GM19351 (cell line): ENCODE measurements at regions not wholly inside any gene's neighbourhood (a gene's known extent, or its start where the extent isn't known, plus 50 kb on each side); places are given as distances from the start of the nearest gene placed in this dataset.

Experiments
- ATAC-seq: cut with Tn5 transposase; IDR thresholded peaks from one replicate; pipeline ENCODE4 v1.9.1; 2021; ENCODE audit warnings: mild to moderate bottlenecking, moderate library complexity; ENCODE audit not compliant: unreplicated experiment

DNA sequence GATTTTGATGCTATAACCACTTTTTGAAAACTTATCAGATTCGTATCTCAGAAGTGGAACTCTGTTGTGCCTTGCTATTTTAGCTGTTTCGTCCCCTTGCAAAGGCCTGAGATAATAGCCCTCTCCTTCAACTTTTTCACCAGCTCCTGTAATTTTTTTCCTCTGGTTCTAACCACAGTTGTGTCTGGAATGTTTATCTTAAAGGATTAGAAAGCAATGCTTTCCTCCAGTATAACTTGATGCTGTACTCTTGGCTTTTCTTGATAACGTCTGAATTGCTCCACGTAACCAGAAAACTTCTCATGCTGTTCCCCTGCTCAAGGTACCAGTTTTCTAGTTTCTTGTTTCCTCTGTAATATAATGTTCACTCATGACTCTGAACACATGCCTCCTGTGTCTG, 209.4 kb downstream of the DTWD2 start:
- ATAC-seq = no peak

DNA sequence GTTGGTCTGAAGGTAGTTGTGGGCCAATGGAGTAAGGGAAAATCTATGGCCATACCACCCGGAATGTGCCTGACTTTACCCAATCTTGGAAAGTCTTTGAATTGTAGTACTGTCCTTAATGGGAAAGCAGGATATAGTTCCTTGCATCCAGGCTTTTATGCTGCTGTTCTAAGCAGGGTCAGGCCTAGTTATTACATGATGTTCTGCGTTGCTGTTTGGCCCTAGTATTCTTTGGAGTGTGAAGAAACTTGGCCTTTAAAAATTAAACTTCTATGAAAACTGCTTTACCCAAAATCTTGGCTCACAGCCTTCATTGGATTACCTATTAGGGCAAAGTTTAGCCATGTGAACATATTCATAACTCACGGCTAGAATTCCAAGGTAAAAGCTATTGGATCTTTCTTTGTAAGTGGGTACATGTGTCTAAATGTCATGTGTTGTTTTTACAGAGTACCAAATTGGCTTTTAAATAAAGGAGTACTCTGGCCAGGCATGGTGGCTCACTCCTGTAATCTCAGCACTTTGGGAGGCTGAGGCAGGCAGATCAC, 211.1 kb downstream of the DTWD2 start:
- no peak for ATAC-seq

DNA sequence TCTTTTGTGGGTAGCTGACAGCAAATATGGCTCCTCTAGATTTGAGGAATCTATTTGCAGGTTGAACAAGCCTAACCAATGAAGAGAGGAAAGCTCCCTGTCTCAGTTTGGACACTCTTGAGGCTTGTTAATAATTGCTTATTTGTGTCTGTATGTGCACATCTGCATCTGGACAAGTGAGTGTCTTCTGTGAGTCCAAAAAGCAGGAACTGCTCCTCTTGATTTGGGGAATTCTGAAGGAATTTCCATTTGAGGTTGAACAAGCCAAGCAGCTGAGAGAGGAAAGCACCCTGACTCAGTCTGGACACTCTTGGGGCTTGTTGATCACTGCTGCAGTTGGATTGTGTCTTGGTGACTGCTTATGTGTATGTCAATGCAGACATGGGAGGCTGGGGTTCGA, 211.6 kb downstream of the DTWD2 start:
- ATAC-seq = peak; percentile 43

DNA sequence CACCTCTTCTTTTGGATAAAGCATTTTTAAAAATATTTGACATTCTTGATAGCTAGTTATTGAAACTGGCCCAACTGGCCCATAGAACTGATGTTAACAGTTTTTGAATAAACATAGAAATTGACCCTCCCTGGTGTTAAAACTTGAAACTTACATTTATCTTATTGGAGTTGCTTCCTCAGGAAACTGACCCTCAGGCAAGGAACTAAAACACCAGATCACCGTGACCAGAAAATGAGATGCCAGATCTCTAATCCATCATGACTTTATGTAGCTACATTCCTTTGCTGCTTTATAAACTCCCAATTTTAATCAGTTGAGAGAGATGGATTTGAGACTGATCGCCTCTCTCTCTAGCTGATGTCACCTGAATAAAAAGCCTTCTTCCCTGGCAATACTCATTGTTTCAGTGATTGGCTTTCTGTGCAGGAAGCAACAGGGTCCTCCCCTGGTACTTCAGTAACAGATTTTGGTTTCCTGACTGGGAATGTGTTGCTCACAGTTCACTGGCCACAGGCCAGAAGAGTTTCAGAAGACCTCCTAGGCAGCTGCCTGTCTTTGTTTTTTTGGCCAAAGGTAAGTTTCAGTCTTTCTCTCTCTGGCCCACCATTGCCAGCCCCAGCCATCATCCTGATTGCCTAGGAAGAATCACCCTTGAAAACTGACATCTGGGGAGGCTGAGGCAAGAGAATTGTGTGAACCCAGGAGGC, 212.4 kb downstream of the DTWD2 start:
- no peak for ATAC-seq

DNA sequence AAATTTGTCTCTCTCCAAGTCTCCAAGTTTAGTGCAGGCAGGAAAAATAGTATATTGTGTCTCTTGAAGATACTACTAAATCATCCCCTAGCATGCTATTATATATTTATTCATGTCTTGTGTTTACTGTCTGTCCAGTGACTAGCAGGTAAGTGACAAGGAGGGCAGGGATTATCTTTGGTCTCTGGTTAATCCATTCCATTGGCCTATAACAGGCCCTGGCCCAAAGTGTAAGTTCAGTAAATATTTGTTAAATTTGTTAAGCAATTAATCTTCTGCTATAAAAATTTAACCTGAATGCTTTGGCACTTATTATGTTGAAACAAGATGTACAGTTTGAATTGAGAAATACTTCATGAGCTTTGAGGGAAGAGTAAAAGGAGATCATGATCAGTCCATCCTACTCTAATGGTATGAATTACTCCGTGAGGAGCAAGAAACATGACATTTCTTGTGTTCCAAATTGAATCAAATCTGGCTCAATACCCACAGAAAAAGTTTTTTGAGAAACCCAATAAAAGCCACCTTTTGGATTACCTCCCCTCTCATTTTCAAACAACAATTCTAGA, 219.7 kb downstream of the DTWD2 start:
- no peak for ATAC-seq

DNA sequence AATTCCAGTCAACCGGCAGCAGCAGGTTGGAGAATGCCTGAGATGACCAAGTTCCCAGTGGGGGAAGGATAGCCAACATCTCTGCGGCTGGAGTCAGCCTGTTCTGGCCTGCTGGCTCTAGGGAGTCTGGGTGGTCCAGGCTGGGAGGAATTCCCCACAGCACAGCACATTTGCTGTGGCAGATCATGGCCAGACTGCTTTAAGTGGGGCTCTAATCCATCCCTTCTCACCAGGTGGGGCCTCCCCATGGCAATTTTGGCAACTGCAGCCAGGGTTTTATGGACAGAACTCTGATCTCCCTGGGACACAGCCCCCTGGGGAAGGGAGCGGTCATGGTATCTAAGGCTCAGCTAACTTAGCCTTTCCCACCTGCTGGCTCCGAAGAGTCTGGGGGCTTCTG, 226.1 kb downstream of the DTWD2 start:
- ATAC-seq = no peak

DNA sequence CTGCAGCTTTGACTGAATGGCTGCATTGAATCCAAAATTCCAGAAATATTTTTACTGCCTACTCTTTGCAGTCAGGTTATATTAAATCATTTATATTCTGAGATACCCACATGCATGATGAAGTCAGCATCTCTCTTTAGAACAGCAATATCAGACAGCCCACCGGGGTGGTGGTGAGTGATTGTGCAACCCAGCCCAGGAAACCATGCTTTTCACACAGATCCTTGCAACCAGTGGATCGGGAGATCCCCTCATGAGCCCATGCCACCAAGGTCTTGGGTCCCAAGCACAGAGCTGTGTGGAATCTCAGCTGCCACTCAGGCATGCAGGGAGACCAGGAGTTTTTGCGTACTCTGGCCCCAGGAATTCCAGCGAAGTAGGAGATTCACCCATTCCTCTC, 226.5 kb downstream of the DTWD2 start:
- ATAC-seq = no peak

DNA sequence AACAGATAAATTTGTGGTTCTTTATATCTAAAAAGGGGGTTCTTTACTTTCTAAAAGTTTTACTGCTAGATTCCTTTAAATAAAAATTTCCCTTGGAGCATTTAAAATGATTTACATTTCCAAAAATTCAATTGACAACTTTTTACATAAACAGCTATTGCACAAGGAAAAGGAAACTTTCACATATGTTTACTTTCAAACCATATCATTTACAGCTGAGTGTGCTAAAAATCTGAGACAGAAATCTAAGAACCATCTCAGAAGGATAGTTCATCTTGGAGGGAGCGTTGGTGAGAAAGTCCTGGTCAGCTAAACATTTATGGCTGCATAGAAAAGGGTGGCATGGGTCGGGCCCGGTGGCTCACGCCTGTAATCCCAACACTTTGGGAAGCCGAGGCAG, 235.4 kb downstream of the DTWD2 start:
- ATAC-seq = no peak

DNA sequence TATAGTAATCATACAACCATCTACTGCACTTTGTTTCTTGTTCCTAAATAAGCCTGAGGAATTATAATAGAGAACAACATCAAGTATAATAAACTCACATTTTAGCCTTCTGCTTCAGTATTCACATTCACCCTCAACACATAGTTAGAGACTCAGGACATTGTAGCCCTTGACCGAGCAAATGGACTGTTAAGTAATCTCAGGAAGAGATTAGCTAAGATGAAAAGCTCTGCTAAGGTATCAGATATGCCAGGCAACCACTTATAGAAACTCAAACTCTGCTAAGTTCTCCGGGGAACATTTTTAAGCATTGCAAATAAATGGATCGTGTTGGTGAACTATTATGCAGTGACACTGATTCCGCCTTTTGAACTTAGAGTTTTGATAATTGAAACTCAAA, 252.0 kb downstream of the DTWD2 start:
- ATAC-seq = no peak

DNA sequence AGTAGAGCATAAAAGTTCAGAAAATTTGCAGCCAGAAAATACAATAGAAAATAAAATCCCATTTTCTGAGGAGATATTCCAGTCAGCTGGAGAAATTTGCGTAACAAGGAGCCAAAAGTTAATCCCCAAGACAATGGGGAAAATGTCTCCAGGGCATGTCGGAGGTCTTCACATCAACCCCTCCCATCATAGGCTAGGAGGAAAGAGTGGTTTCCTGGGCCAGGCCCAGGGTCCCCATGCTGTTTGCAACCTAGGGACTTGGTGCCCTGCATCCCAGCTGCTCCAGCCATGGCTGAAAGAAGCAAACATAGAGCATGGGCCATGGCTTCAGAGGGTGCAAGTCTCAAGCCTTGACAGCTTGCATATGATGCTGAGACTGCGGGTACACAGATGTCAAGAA, 255.0 kb downstream of the DTWD2 start:
- no peak for ATAC-seq

DNA sequence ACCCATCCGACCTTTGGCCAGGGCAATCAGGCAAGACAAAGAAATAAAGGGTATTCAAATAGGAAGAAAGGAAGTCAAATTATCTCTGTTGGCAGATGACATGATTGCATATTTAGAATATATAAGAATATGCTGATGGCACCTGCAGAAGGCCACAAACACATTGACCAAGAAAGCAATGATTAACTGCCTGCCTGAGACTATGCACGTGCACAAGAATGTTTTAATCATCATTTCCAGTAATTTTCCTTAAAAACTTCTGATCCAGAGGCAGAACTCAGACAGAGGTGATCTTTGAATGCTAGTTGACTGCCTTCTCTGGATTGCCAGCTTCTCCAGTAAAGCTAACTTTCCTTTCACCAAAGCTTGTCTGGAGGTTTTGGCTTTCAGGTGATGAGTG, 260.2 kb downstream of the DTWD2 start:
- no peak for ATAC-seq

DNA sequence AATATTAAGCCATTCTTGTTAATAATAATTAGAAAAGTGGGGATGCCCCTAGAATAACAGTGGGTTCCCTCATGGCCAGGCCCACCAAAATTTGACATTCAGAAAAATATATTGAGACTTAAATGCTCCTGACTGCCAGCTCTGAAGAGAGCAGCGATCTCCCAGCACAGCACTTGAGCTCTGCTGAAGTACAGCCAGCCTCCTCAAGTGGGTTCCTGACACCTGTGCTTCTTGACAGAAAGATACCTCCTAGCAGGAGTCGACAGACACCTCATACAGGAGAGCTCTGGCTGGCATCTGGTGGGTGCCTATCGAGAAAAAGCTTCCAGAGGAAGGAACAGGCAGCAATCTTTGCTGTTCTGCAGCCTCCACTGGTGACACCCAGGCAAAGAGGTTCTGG, 261.5 kb downstream of the DTWD2 start:
- ATAC-seq = no peak

DNA sequence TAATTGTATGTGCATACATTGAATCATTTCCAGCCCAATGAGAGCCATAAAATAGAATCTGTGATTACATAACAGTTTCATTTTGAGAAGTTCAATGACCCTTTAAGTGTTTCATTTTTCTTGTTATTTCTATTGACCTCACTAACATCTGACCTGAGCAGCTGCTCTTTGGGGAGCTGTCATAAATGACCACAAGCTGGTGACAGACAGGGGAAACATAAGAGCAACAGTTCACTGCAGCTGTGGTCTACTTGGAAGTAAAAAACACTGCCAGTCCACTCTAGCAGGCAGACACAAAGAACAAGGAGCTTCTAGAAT, 265.4 kb downstream of the DTWD2 start:
- peak; percentile 85 for ATAC-seq

DNA sequence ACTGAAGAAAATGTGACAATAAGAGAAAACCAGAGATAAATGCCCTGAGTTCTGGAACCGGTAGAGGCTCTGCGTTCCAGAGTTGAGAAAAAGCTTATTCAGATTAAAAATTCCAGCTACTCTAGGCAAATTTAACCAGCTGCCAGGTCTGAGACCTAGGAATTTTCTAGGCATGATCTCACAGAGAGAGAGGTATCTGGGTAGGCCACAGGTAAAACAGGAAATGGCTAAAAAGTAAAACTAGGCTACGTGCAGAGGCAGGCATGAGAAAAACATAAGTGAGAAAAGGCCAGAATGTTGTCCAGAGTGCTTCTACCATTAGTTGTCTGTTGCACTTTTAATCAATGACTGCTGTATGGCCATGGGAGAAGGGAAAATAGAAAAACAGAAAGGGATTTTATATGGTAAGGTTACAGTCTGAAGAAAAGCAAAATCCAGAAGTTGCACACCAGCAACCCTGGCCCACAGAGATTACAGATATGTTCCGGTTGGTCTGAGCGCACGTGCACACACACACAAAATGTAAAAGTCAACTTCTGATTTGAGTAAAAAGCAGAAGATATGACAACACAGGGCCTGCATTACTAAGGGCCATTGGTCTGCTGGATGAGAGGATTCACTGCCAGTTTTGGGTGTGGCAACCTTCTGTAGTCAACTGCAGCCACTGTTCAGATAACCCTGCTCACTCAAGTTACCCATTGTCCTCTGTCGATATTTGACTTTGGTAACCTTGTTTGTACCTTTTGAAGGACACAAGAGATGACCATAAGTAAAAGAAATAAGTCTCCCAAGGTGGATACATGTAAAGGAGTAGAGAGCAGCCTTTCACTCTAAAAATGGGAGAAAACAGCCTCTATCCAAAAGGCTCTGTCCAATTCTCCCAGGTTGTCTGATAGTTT, 266.0 kb downstream of the DTWD2 start:
- peak; percentile 73 for ATAC-seq

DNA sequence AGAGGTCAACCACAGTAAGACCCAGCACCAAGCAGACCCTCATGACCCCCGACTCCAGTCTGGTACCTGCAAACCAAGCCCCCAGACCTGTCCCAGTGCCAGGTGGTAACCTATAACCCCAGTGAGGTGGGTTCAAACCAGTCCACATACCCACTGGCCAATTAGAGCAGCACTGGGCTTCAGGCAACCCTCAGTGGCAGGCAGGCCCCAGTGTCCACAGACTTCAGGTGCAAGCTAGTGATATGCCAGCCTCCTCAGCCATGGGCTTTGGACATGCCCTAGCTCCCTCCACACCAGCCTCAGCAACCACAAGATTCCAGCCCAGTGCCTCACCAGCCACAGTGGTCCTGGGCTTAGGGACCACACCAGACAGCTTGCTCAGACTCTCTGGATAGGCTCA, 276.6 kb downstream of the DTWD2 start:
- ATAC-seq = no peak

DNA sequence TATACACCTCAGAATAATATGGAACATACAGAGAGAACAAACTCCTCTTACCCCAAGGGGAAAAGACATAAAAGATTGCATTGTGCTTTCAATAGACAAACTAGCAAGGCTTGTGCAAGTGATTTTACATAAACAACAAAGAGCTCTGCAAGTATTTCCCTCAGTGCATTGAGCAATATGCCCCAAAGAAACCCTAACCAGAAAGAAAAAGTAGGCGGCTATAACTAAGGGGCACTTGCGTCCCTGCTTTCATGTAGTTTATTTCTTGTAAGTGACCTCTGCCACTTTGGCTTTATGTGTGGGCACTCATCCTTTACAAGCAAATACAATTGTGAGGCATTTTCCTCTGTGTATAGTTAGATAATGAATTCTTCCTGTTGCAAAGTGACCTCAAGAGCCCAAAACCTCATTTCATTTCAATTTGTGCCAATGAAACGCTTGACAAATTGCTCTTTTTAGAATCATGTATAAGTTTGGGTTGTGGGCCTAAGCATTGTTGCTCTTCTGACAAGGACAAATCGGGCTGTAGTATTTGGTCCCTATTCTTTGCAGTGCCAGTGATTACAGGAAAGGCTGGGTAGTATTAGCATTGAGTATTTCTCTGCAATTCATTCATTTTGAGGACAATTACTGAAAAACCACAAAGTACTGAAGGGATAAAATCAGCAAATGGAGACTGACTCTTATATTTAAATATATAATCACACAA, 282.2 kb downstream of the DTWD2 start:
- no peak for ATAC-seq

DNA sequence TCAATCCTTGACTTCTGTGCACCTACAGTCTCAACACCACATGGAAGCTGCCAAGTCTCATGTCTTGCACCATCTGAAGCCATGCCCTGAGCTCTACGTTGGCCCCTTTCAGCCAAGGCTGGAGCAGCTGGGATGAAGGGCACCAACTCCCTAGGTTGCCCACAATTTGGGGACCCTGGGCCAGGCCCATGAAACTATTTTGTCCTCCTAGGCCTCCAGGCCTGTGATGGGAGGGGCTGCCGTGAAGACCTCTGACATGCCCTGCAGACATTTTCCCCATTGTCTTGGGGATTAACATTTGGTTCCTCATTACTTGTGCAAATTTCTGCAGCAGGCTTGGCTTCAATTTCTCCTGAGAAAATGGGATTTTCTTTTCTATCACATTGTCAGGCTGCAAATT, 285.1 kb downstream of the DTWD2 start:
- ATAC-seq = no peak

DNA sequence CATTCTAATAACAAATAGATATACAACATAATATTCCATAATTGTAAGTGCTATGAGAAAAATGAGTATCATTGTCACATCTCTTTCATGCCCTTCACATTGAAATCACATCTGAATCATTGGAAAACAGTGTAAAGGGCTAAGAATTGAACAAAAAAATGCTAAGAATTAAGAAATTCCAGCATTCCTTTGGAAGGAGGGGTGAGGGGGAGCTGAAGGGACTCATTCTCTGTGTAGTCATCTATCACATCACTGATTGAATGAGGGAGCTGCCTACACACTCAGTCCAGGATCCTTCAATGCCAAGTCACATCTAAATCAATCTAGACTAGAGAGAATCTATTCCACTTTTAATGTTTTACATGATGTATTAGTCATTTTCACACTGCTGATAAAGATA, 286.6 kb downstream of the DTWD2 start:
- ATAC-seq = no peak

DNA sequence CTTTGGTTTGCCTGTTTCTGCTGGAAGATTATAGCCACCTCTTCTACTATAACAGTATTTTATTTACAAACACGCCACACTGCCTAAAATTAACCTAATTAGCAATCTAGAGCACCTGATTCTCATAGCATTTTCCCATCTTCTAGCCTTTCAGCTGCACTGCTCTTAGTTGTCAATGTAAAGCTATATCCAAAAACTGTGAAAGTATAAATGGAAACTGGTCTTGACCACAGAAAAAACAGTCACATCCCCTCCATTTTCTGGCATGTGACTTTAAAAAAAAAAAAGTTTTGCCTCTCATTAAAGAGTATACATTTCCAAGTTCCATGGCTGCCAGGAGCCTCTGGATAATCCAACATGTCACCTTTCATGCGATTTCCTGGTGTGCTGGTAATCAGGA, 287.8 kb downstream of the DTWD2 start:
- no peak for ATAC-seq

DNA sequence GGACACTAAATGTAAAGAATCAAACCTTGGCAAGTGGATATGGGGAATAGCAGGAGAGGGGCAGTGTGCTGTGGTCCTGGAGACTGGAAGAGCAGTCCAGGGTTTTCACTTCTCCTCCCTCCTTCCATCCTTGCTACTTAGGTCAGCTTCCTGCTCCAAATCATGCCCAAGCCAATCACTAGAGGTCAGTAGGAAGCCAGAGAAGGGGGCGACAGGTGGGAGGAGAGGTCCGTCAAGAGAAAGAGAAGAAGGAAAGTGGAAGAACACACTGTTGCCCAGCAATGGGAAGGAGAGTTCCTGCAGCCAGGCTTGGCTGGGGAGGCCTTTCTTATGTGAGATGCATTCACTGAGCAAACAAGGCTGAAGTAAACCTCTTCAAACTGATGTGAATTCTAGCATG, 289.6 kb downstream of the DTWD2 start:
- no peak for ATAC-seq

DNA sequence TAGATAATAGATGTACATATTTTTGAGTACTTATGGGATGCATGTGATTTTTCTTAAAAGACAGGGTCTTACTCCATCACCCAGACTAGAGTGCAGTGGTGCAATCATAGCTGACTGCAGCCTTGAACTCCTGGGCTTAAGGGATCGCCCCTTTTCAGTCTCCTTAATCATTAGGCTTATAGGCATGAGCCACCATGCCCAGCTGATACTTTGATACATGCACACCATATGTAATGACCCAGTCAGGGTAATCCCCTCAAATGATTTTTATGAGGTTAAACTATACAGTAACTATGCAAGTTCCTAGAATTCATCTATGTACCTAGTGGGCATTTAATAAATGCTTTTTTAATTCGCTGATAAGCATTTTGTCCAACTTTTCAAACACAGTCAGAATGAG, 292.3 kb downstream of the DTWD2 start:
- ATAC-seq = no peak
